ENCODE measurements at regions not wholly inside any gene's neighbourhood (a gene's known extent, or its start where the extent isn't known, plus 50 kb on each side); places are given as distances from the start of the nearest gene placed in this dataset.

- Histone ChIP-seq H3K4me1 (ENCODE audit: insufficient read depth) (no peaks in the 10 kb centered on the region), H3K9me2 (ENCODE audit: insufficient read depth) (no peaks in the 10 kb centered on the region), H3K4me2 (no peak overlapping the region), H3K36me3 (ENCODE audit: insufficient read depth) (no peaks in the 10 kb centered on the region), H3K79me2 (replicated peaks; ENCODE audit: insufficient read depth) (no peaks in the 10 kb centered on the region), H3K4me3 (no peak overlapping the region), H2AFZ (no peak overlapping the region), H3K27ac (ENCODE audit: low read depth) (no peak overlapping the region), H4K20me1 (replicated peaks; ENCODE audit: insufficient read depth) (no peaks in the 10 kb centered on the region), H3F3A (replicated peaks; ENCODE audit: low read depth) (no peaks in the 10 kb centered on the region), H3K27me3 (ENCODE audit: insufficient read depth) (no peaks in the 10 kb centered on the region)
- peaks cover 98% of the 10 kb centered on the region for H3K9me3 Mint-ChIP-seq
- no peaks in the 10 kb centered on the region for H3K27me3 Mint-ChIP-seq (ENCODE audit: insufficient read depth, low read depth, poor library complexity)
- H3K4me1 Mint-ChIP-seq, result no peaks in the 10 kb centered on the region
- no peak overlapping the region for H3K27ac Mint-ChIP-seq
- DNase-seq (ENCODE audit: low spot score) (no peak), ATAC-seq (no peak)
- no peak overlapping the region for H3K4me3 Mint-ChIP-seq
- peaks cover 19% of the 10 kb centered on the region; the same call in 1 of the 3 replicates for H3K36me3 Mint-ChIP-seq (ENCODE audit: low read depth)
- TF ChIP-seq ETS1 (IDR thresholded peaks at IDR 0.05), result no peak
These were observed 1145.2 kb downstream of the AACS start for GRCh38 chr12:126210448-126210847.

- H2AFZ ChIP-seq, result no peak overlapping the region
- no peaks in the 10 kb centered on the region for H4K20me1 ChIP-seq (replicated peaks; ENCODE audit: insufficient read depth)
- H3K27me3 ChIP-seq (ENCODE audit: insufficient read depth), result no peaks in the 10 kb centered on the region
- no peaks in the 10 kb centered on the region for H3K9me2 ChIP-seq (ENCODE audit: insufficient read depth)
- no peaks in the 10 kb centered on the region for H3K36me3 ChIP-seq (ENCODE audit: insufficient read depth)
- H3K4me2 ChIP-seq, result no peak overlapping the region
- H3K27me3 Mint-ChIP-seq (ENCODE audit: insufficient read depth, low read depth, poor library complexity), result no peaks in the 10 kb centered on the region
- no peak overlapping the region for H3K4me3 Mint-ChIP-seq
- no peaks in the 10 kb centered on the region for H3F3A ChIP-seq (replicated peaks; ENCODE audit: low read depth)
- DNase-seq (ENCODE audit: low spot score) (no peak), ATAC-seq (no peak)
- no peak overlapping the region for H3K27ac ChIP-seq (ENCODE audit: low read depth)
- no peak overlapping the region for H3K4me3 ChIP-seq
- H3K4me1 ChIP-seq (ENCODE audit: insufficient read depth), result no peaks in the 10 kb centered on the region; the same call in 1 of the 2 replicates
- no peaks in the 10 kb centered on the region for H3K79me2 ChIP-seq (replicated peaks; ENCODE audit: insufficient read depth)
- peaks cover 22% of the 10 kb centered on the region for H3K36me3 Mint-ChIP-seq (ENCODE audit: low read depth)
- no peaks in the 10 kb centered on the region for H3K4me1 Mint-ChIP-seq
- H3K27ac Mint-ChIP-seq, result no peak overlapping the region
- H3K9me3 Mint-ChIP-seq, result peaks cover 98% of the 10 kb centered on the region
- TF ChIP-seq STAT1 (IDR thresholded peaks at IDR 0.05; ENCODE audit: unreplicated experiment), result no peak
- no peak for TF ChIP-seq ZNF331 (CRISPR knock-in tag; IDR thresholded peaks at IDR 0.05; ENCODE audit: low read depth)
- TF ChIP-seq, protein P1, sequence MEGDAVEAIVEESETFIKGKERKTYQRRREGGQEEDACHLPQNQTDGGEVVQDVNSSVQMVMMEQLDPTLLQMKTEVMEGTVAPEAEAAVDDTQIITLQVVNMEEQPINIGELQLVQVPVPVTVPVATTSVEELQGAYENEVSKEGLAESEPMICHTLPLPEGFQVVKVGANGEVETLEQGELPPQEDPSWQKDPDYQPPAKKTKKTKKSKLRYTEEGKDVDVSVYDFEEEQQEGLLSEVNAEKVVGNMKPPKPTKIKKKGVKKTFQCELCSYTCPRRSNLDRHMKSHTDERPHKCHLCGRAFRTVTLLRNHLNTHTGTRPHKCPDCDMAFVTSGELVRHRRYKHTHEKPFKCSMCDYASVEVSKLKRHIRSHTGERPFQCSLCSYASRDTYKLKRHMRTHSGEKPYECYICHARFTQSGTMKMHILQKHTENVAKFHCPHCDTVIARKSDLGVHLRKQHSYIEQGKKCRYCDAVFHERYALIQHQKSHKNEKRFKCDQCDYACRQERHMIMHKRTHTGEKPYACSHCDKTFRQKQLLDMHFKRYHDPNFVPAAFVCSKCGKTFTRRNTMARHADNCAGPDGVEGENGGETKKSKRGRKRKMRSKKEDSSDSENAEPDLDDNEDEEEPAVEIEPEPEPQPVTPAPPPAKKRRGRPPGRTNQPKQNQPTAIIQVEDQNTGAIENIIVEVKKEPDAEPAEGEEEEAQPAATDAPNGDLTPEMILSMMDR (conservative IDR thresholded peaks at IDR 0.05; ENCODE audit: low read depth in 2 of 2), result no peak
- TF ChIP-seq NANOG (IDR thresholded peaks at IDR 0.05; ENCODE audit: borderline replicate concordance), result no peak
- no peak for TF ChIP-seq ETS1 (IDR thresholded peaks at IDR 0.05)
- no peak for TF ChIP-seq CREB1 (CRISPR knock-in tag; IDR thresholded peaks at IDR 0.05; ENCODE audit: low read depth)
- no peak for TF ChIP-seq ZNF114 (CRISPR knock-in tag; IDR thresholded peaks at IDR 0.05)
- no peak for TF ChIP-seq EZH2phosphoT487 (IDR thresholded peaks at IDR 0.05; ENCODE audit: unreplicated experiment)
- no peak for TF ChIP-seq ZNF462 (CRISPR knock-in tag; IDR thresholded peaks at IDR 0.05)
These were observed 1147.6 kb downstream of the AACS start for GRCh38 chr12:126212824-126213223.
